WTC11 (cell line): ENCODE measurements at regions not wholly inside any gene's neighbourhood (a gene's known extent, or its start where the extent isn't known, plus 50 kb on each side); places are given as distances from the start of the nearest gene placed in this dataset.

ENCODE experiments used
- ATAC-seq: fragments of 200-7000 bp; cut with Tn5 transposase; 2 replicates; pipeline ENCODE4 v1.10.0; 2021; ENCODE audit warnings: mild to moderate bottlenecking, moderate library complexity
- CTCF ChIA-PET: fragments of 300-600 bp; sonication (Branson Sonifier 250); formaldehyde crosslinking; loops from one replicate; lab custom pipeline; 2021; ENCODE audit warnings: antibody characterized with exemption; lab: Charles Lee
- POLR2A ChIA-PET: fragments of 350-600 bp; sonication (Branson Sonifier 250); formaldehyde crosslinking; loops from one replicate; lab custom pipeline; 2021; ENCODE audit warnings: antibody characterized with exemption; lab: Charles Lee
- DNase-seq: peaks from one replicate; pipeline ENCODE4 v3.0.0; 2021; ENCODE audit warnings: low spot score
- H3K27ac Mint-ChIP-seq: 2 replicates; pipeline ENCODE4 v1.8.0; 2021; ENCODE audit warnings: mixed read lengths
- H3K27me3 Mint-ChIP-seq: 2 replicates; pipeline ENCODE4 v1.8.0; 2021; ENCODE audit warnings: low read depth, mild to moderate bottlenecking, moderate library complexity, mixed read lengths
- H3K36me3 Mint-ChIP-seq: 2 replicates; pipeline ENCODE4 v1.8.0; 2021; ENCODE audit warnings: mixed read lengths
- H3K4me1 Mint-ChIP-seq: 2 replicates; pipeline ENCODE4 v1.8.0; 2022; ENCODE audit warnings: mixed read lengths
- H3K4me3 Mint-ChIP-seq: 2 replicates; pipeline ENCODE4 v1.8.0; 2021; ENCODE audit warnings: mild to moderate bottlenecking, moderate library complexity, mixed read lengths
- H3K9me3 Mint-ChIP-seq: 2 replicates; pipeline ENCODE4 v1.8.0; 2021; ENCODE audit warnings: mixed read lengths
- ERG ChIP-seq: fragments of 250-450 bp; sonication (Bioruptor Pico); IDR thresholded peaks from 2 replicates; pipeline ENCODE4 v1.8.0; 2021; ENCODE audit warnings: mild to moderate bottlenecking
- FOXP4 ChIP-seq: sonication (generic); formaldehyde crosslinking; IDR thresholded peaks from 2 replicates; pipeline ENCODE4 v1.8.0; 2022; ENCODE audit warnings: mild to moderate bottlenecking, missing genetic modification reagents
- GABPB1 ChIP-seq: sonication (generic); formaldehyde crosslinking; IDR thresholded peaks from 2 replicates; pipeline ENCODE4 v1.8.1; 2023; ENCODE audit warnings: mild to moderate bottlenecking, missing genetic modification reagents
- GRHL2 ChIP-seq: fragments of 250-450 bp; sonication (Bioruptor Pico); IDR thresholded peaks from 2 replicates; pipeline ENCODE4 v1.8.0; 2022; ENCODE audit warnings: mild to moderate bottlenecking, moderate library complexity; ENCODE audit not compliant: insufficient replicate concordance, severe bottlenecking
- GTF2I ChIP-seq: fragments of 250-450 bp; sonication (Bioruptor Pico); conservative IDR thresholded peaks from 2 replicates; pipeline ENCODE4 v1.4.0; 2021; ENCODE audit warnings: mild to moderate bottlenecking
- JUN ChIP-seq: sonication (generic); formaldehyde crosslinking; IDR thresholded peaks from 2 replicates; pipeline ENCODE4 v1.8.0; 2023; ENCODE audit warnings: mild to moderate bottlenecking, missing genetic modification reagents
- KAT7 ChIP-seq: sonication (generic); formaldehyde crosslinking; IDR thresholded peaks from 2 replicates; pipeline ENCODE4 v1.8.1; 2023; ENCODE audit warnings: missing genetic modification reagents, mild to moderate bottlenecking, borderline replicate concordance
- NFATC4 ChIP-seq: fragments of 250-450 bp; sonication (Bioruptor Pico); IDR thresholded peaks from 2 replicates; pipeline ENCODE4 v1.9.0; 2021; ENCODE audit warnings: mild to moderate bottlenecking
- NR2C2 ChIP-seq: sonication (generic); formaldehyde crosslinking; IDR thresholded peaks from 2 replicates; pipeline ENCODE4 v1.8.0; 2022; ENCODE audit warnings: mild to moderate bottlenecking, missing genetic modification reagents
- RELA ChIP-seq: sonication (generic); formaldehyde crosslinking; IDR thresholded peaks from 2 replicates; pipeline ENCODE4 v1.8.1; 2022; ENCODE audit warnings: missing genetic modification reagents, mild to moderate bottlenecking, borderline replicate concordance
- TCF7 ChIP-seq: sonication (generic); formaldehyde crosslinking; IDR thresholded peaks from 2 replicates; pipeline ENCODE4 v1.8.0; 2022; ENCODE audit warnings: mild to moderate bottlenecking, low read depth, missing genetic modification reagents, moderate library complexity
- USF1 ChIP-seq: sonication (generic); formaldehyde crosslinking; IDR thresholded peaks from 2 replicates; pipeline ENCODE4 v1.8.0; 2022; ENCODE audit warnings: mild to moderate bottlenecking, missing genetic modification reagents
- ZBTB21 ChIP-seq: sonication (generic); formaldehyde crosslinking; IDR thresholded peaks from 2 replicates; pipeline ENCODE4 v1.8.1; 2023; ENCODE audit warnings: mild to moderate bottlenecking, missing genetic modification reagents, borderline replicate concordance
- ZNF138 ChIP-seq: sonication (generic); formaldehyde crosslinking; conservative IDR thresholded peaks from 2 replicates; pipeline ENCODE4 v1.8.1; 2022; ENCODE audit warnings: mild to moderate bottlenecking, moderate library complexity, missing genetic modification reagents
- ZNF281 ChIP-seq: sonication (generic); formaldehyde crosslinking; IDR thresholded peaks from 2 replicates; pipeline ENCODE4 v1.8.0; 2023; ENCODE audit warnings: mild to moderate bottlenecking, missing genetic modification reagents
- TF ChIP-seq, protein P1 (sequence below): sonication (generic); formaldehyde crosslinking; IDR thresholded peaks from 2 replicates; pipeline ENCODE4 v1.8.1; 2023; ENCODE audit warnings: mild to moderate bottlenecking, missing genetic modification reagents, moderate library complexity
- TF ChIP-seq, protein P2 (sequence below): sonication (generic); formaldehyde crosslinking; IDR thresholded peaks from 2 replicates; pipeline ENCODE4 v1.8.1; 2023; ENCODE audit warnings: mild to moderate bottlenecking, missing genetic modification reagents

- Mint-ChIP-seq H3K36me3 (no peaks in the 10 kb centered on the region), H3K27ac (peak overlapping the region; percentile 41; the same call in 1 of the 2 replicates)
- no peak for TF ChIP-seq NR2C2 (CRISPR knock-in tag)
- TF ChIP-seq ZNF281 (CRISPR knock-in tag), result no peak
- TF ChIP-seq FOXP4 (CRISPR knock-in tag), result no peak
- TF ChIP-seq TCF7, result no peak
- TF ChIP-seq ZNF138 (CRISPR knock-in tag), result no peak
- TF ChIP-seq, all 79 proteins: peak for 0
- Mint-ChIP-seq H3K9me3 (no peaks in the 10 kb centered on the region), H3K4me1 (no peaks in the 10 kb centered on the region), H3K27me3 (no peaks in the 10 kb centered on the region), H3K4me3 (no peak overlapping the region)
- POLR2A ChIA-PET, result interaction anchor here (0.6 kb wide), 1 partner anchor 55 kb away, joined by 3 read pairs; no protein-coding TSS in a partner anchor
- ATAC-seq (no peak), DNase-seq (no peak)
- CTCF ChIA-PET, result no interaction called here
Measured at GRCh38 chr12:123091230-123092150, 59.4 kb downstream of the PITPNM2 start.

GRCh38 chr12:123089631-123090353, 61.1 kb downstream of the PITPNM2 start:
- no peak for DNase-seq
- POLR2A ChIA-PET, result no interaction called here
- no peak for ATAC-seq
- Mint-ChIP-seq H3K4me1 (peaks cover 2% of the 10 kb centered on the region; the same call in 1 of the 2 replicates), H3K4me3 (no peak overlapping the region), H3K9me3 (no peaks in the 10 kb centered on the region), H3K27ac (no peak overlapping the region), H3K36me3 (no peaks in the 10 kb centered on the region), H3K27me3 (no peaks in the 10 kb centered on the region)
- TF ChIP-seq GABPB1 (CRISPR knock-in tag) (peak; percentile 25; the same call in 1 of the 2 replicates), USF1 (CRISPR knock-in tag) (no peak)
- CTCF ChIA-PET, result interaction anchor here (0.9 kb wide), 1 partner anchor 148 kb away, joined by 3 read pairs; no protein-coding TSS in a partner anchor

GRCh38 chr12:123089140-123089539, 61.8 kb downstream of the PITPNM2 start:
- no peak for ATAC-seq
- Mint-ChIP-seq H3K9me3 (no peaks in the 10 kb centered on the region), H3K4me3 (no peak overlapping the region), H3K36me3 (no peaks in the 10 kb centered on the region), H3K27ac (no peak overlapping the region), H3K4me1 (peaks cover 7% of the 10 kb centered on the region), H3K27me3 (no peaks in the 10 kb centered on the region)
- CTCF ChIA-PET, result interaction anchor here (0.9 kb wide), 1 partner anchor 149 kb away, joined by 3 read pairs; no protein-coding TSS in a partner anchor
- POLR2A ChIA-PET, result no interaction called here
- no peak for DNase-seq
- TF ChIP-seq ERG (no peak), KAT7 (CRISPR knock-in tag) (no peak), GTF2I (CRISPR knock-in tag) (no peak), RELA (no peak), FOXP4 (CRISPR knock-in tag) (no peak), JUN (CRISPR knock-in tag) (no peak), GRHL2 (no peak), NR2C2 (CRISPR knock-in tag) (no peak), NFATC4 (CRISPR knock-in tag) (no peak), ZBTB21 (no peak)
- TF ChIP-seq, protein P1, sequence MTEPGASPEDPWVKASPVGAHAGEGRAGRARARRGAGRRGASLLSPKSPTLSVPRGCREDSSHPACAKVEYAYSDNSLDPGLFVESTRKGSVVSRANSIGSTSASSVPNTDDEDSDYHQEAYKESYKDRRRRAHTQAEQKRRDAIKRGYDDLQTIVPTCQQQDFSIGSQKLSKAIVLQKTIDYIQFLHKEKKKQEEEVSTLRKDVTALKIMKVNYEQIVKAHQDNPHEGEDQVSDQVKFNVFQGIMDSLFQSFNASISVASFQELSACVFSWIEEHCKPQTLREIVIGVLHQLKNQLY (CRISPR knock-in tag), result no peak
- TF ChIP-seq, protein P2, sequence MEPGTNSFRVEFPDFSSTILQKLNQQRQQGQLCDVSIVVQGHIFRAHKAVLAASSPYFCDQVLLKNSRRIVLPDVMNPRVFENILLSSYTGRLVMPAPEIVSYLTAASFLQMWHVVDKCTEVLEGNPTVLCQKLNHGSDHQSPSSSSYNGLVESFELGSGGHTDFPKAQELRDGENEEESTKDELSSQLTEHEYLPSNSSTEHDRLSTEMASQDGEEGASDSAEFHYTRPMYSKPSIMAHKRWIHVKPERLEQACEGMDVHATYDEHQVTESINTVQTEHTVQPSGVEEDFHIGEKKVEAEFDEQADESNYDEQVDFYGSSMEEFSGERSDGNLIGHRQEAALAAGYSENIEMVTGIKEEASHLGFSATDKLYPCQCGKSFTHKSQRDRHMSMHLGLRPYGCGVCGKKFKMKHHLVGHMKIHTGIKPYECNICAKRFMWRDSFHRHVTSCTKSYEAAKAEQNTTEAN, result no peak
